ENCODE measurements at regions not wholly inside any gene's neighbourhood (a gene's known extent, or its start where the extent isn't known, plus 50 kb on each side); places are given as distances from the start of the nearest gene placed in this dataset.

DNA sequence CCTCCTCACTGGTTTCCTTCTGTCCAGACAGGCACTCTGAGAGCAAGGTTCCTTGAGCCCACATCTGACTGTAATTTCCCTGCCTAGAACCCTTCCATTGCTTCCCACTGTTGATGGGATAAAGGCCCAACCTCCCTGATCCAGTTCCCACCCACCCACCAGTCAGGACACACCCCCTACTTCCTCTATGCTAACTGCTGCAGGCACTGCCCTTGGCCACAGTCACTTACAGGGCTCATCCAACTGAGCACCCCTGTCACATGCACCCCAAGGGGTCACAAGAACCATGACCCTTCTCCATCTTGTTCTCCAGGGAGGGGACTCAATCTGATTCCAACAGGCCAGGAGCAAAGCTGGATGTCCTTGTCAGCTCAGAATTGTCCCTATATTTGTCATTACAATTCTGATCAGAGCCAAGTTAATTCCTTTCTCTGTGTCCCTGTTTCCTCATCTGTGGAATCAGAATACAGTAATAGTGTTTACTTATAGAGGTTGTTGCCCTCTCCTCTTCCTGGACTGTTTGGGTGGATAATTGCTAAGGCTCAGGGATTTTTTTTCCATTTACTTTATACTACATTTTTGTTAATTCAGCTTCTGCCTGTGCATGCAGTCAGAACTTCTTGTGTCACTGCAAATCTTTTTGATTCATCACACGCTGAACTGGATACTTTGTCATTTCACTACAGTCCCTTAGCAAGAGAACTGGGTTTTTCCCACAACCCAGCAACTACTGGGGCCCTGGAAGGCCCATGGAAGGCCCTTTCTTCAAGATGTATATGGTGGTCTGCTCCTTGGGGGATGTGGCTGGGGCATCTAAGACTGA lies 105.6 kb upstream of the MAMLD1 start:
- TF ChIP-seq, protein P1, sequence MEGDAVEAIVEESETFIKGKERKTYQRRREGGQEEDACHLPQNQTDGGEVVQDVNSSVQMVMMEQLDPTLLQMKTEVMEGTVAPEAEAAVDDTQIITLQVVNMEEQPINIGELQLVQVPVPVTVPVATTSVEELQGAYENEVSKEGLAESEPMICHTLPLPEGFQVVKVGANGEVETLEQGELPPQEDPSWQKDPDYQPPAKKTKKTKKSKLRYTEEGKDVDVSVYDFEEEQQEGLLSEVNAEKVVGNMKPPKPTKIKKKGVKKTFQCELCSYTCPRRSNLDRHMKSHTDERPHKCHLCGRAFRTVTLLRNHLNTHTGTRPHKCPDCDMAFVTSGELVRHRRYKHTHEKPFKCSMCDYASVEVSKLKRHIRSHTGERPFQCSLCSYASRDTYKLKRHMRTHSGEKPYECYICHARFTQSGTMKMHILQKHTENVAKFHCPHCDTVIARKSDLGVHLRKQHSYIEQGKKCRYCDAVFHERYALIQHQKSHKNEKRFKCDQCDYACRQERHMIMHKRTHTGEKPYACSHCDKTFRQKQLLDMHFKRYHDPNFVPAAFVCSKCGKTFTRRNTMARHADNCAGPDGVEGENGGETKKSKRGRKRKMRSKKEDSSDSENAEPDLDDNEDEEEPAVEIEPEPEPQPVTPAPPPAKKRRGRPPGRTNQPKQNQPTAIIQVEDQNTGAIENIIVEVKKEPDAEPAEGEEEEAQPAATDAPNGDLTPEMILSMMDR (IDR thresholded peaks at IDR 0.05; ENCODE audit: unreplicated experiment) = no peak
- H3K27ac Mint-ChIP-seq (ENCODE audit: unreplicated experiment) = no peak overlapping the region
- H3K4me1 Mint-ChIP-seq (ENCODE audit: low read depth, unreplicated experiment) = no peaks in the 10 kb centered on the region
- CTCF ChIA-PET = no interaction called here
- H3K36me3 Mint-ChIP-seq (ENCODE audit: insufficient read depth, unreplicated experiment) = no peaks in the 10 kb centered on the region
- H3K9me3 Mint-ChIP-seq (ENCODE audit: low read depth, unreplicated experiment) = no peaks in the 10 kb centered on the region
- peaks cover 8% of the 10 kb centered on the region for H3K27me3 Mint-ChIP-seq (ENCODE audit: unreplicated experiment)
- intact Hi-C loops (cut with micrococcal nuclease; ENCODE audit: unreplicated experiment) = no loop called here
- H3K4me3 Mint-ChIP-seq (ENCODE audit: low read depth, unreplicated experiment) = no peak overlapping the region
- no TSS peak for BruUV-seq (replicated peaks)
- no peak for DNase-seq

DNA sequence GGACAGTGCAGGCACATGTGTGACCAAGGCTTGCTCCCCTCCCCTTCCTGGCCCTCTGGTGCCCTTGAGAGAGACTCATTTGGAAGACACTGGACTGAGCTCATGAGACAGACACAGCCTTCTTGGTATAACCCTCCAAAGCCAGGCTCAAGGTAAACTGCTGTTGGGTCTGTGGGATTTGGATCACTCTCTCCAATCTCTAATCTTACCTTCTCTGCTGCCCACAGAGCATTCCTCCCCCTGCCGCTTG lies 105.0 kb upstream of the MAMLD1 start:
- no TSS peak for BruUV-seq (replicated peaks)
- intact Hi-C loops (cut with micrococcal nuclease; ENCODE audit: unreplicated experiment) = no loop called here
- CTCF ChIA-PET = interaction anchor here (0.5 kb wide), 1 partner anchor 39 kb away, joined by 3 read pairs; no protein-coding TSS in a partner anchor
- no peaks in the 10 kb centered on the region for H3K4me1 Mint-ChIP-seq (ENCODE audit: low read depth, unreplicated experiment)
- no peak for DNase-seq
- H3K4me3 Mint-ChIP-seq (ENCODE audit: low read depth, unreplicated experiment) = no peak overlapping the region
- TF ChIP-seq, protein P1 (IDR thresholded peaks at IDR 0.05; ENCODE audit: unreplicated experiment) = no peak
- peaks cover 12% of the 10 kb centered on the region for H3K27me3 Mint-ChIP-seq (ENCODE audit: unreplicated experiment)
- no peaks in the 10 kb centered on the region for H3K9me3 Mint-ChIP-seq (ENCODE audit: low read depth, unreplicated experiment)
- no peak overlapping the region for H3K27ac Mint-ChIP-seq (ENCODE audit: unreplicated experiment)
- H3K36me3 Mint-ChIP-seq (ENCODE audit: insufficient read depth, unreplicated experiment) = no peaks in the 10 kb centered on the region

DNA sequence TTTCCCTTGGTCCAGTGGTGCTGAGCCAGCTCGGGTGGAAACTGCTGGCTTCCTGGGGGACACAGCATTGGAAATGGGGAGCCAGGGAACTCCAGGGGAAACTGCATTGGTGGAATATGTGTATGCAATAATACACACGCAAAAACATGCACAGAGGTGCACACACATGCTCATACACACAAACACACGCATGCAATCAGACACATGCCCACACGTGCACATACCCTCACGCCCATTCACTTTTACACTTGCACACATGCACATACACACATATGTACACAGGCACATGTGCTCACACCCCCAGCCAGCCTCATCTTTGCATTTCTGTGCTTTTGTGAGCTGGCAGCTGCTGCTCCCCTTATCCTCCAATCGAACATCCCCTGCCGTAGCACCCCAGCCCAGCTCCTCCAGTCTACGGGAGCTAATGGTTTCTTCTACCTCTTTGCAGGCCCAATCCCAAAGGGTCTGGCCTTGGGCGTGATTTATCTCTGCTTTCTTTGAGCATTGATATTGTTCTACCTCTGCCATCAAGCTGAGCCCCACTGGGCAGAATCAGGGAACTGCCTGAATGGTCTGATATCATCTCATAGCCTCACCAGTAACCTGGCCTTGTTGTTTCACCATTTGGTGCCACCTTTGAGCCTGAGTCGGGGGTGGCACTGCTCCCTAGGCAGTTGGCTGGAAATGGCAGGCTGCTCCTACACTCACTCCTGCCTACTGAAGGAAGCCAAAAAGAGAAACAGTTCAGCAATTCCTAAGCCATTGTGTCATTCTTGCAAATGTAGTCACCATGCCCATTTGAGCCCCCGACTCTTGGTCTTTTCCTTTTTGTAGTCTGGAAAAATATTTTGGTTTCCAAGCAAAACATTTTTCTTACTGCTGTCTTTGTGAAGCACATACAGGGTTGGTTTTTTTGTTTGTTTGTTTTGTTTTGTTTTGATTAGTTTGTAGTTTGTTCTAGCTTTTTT lies 104.4 kb upstream of the MAMLD1 start:
- TF ChIP-seq, protein P1 (IDR thresholded peaks at IDR 0.05; ENCODE audit: unreplicated experiment) = no peak
- H3K27me3 Mint-ChIP-seq (ENCODE audit: unreplicated experiment) = peaks cover 12% of the 10 kb centered on the region
- BruUV-seq (replicated peaks) = no TSS peak
- H3K36me3 Mint-ChIP-seq (ENCODE audit: insufficient read depth, unreplicated experiment) = no peaks in the 10 kb centered on the region
- H3K27ac Mint-ChIP-seq (ENCODE audit: unreplicated experiment) = no peak overlapping the region
- H3K4me1 Mint-ChIP-seq (ENCODE audit: low read depth, unreplicated experiment) = no peaks in the 10 kb centered on the region
- CTCF ChIA-PET = interaction anchor here (0.5 kb wide), 1 partner anchor 39 kb away, joined by 3 read pairs; no protein-coding TSS in a partner anchor
- no peak overlapping the region for H3K4me3 Mint-ChIP-seq (ENCODE audit: low read depth, unreplicated experiment)
- H3K9me3 Mint-ChIP-seq (ENCODE audit: low read depth, unreplicated experiment) = no peaks in the 10 kb centered on the region
- no peak for DNase-seq
- intact Hi-C loops (cut with micrococcal nuclease; ENCODE audit: unreplicated experiment) = no loop called here

DNA sequence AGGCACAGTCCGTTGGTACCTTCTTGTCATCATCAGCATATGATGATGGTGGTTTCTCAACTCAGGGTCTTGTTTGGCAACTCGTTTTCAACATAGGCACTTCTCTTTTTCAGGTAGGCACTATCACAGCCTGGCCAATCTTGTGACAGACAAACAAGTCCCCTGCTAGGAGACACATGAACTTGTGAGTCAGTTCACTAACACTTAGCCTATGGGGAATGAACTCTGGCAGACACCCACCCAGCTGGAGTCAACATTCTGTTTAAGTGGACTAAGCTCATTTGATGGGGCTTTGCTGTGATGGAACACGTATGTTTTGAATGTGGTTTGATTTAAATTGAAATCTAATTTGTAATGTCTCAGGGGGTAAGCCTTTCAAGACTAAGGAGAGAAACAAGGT lies 100.7 kb upstream of the MAMLD1 start:
- CTCF ChIA-PET = no interaction called here
- TF ChIP-seq, protein P1 (IDR thresholded peaks at IDR 0.05; ENCODE audit: unreplicated experiment) = no peak
- H3K36me3 Mint-ChIP-seq (ENCODE audit: insufficient read depth, unreplicated experiment) = no peaks in the 10 kb centered on the region
- no peak for DNase-seq
- no peaks in the 10 kb centered on the region for H3K4me1 Mint-ChIP-seq (ENCODE audit: low read depth, unreplicated experiment)
- no peaks in the 10 kb centered on the region for H3K9me3 Mint-ChIP-seq (ENCODE audit: low read depth, unreplicated experiment)
- no peak overlapping the region for H3K4me3 Mint-ChIP-seq (ENCODE audit: low read depth, unreplicated experiment)
- intact Hi-C loops (cut with micrococcal nuclease; ENCODE audit: unreplicated experiment) = no loop called here
- peaks cover 22% of the 10 kb centered on the region for H3K27me3 Mint-ChIP-seq (ENCODE audit: unreplicated experiment)
- no TSS peak for BruUV-seq (replicated peaks)
- H3K27ac Mint-ChIP-seq (ENCODE audit: unreplicated experiment) = no peak overlapping the region
